ENCODE measurements at regions not wholly inside any gene's neighbourhood (a gene's known extent, or its start where the extent isn't known, plus 50 kb on each side); places are given as distances from the start of the nearest gene placed in this dataset.

DNA sequence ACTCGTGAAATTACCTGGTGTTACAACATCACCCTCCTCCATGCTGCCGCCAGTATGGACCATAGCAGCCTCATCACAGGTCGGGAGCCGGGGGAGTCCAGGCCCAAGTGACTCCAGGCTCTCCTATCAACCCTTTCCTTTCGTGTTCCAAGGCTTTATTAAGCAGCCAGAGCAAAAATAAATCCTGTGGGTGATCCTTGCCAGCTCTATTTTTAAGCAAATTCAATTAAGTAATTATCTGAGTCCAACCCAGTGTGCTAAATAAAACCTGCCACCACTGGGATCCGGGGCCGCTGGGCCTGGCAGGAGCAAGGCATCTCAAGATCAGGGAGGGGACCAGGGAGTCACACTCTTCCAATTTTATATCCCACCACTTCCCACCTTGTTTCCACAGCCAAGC is 80.7 kb upstream of the PRPS1 start:
- no peak for TF ChIP-seq POLR2AphosphoS5 (IDR thresholded peaks at IDR 0.05; ENCODE audit: low read depth, low read length)
- TF ChIP-seq POLR2A (IDR thresholded peaks at IDR 0.05; ENCODE audit: low read depth, low read length) = no peak
- TF ChIP-seq TAF1 (IDR thresholded peaks at IDR 0.05; ENCODE audit: low read depth, low read length) = no peak
- TF ChIP-seq POU2F2 (IDR thresholded peaks at IDR 0.05; ENCODE audit: low read depth, low read length) = no peak
- TF ChIP-seq SPI1 (IDR thresholded peaks at IDR 0.05; ENCODE audit: low read depth, low read length) = no peak
